ENCODE measurements at regions not wholly inside any gene's neighbourhood (a gene's known extent, or its start where the extent isn't known, plus 50 kb on each side); places are given as distances from the start of the nearest gene placed in this dataset.

DNA sequence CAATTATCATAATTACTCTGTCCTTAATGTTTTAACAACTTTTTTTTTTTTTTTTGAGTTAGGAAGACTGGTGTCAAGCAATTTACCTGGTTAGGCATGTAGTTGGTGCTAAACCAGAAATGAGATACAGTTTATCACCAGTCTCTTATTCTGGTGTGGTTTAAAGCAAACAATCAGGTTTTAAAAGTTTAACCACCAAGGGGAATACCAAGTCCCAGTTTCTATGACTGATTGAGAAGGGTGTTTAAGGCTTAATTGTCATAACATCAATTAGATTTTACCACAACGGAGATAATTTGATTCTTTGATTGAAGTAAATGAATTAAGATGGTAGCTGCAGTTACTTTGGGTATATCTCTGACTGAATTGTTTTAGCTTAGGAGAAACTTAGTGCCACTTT is 197.8 kb downstream of the TFAP2B start:
- Histone ChIP-seq H3K27ac (ENCODE audit: low read depth in 2 of 2, low read length in 2 of 2) (no peak overlapping the region), H3K4me3 (ENCODE audit: low read length in 3 of 3) (no peak overlapping the region), H3K36me3 (ENCODE audit: control insufficient read depth in 2 of 3, insufficient read depth in 3 of 3, low read length in 3 of 3) (no peaks in the 10 kb centered on the region), H3K4me1 (ENCODE audit: control insufficient read depth in 2 of 3, insufficient read depth in 2 of 3, low read depth in 1 of 3, low read length in 3 of 3) (no peaks in the 10 kb centered on the region), H3K27me3 (ENCODE audit: control insufficient read depth, insufficient read depth, low read length) (no peaks in the 10 kb centered on the region), H3K9ac (ENCODE audit: low read length in 3 of 3) (no peak overlapping the region), H3K9me3 (ENCODE audit: control insufficient read depth in 2 of 3, insufficient read depth in 1 of 3, low read length in 3 of 3) (no peaks in the 10 kb centered on the region)
- no peak for DNase-seq
- no peak for TF ChIP-seq CTCF (IDR thresholded peaks at IDR 0.05; ENCODE audit: borderline replicate concordance, extremely low read depth, insufficient read depth)
- intact Hi-C loops (cut with DNase I): no loop called here
- FAIRE-seq: no peak

- peaks cover 0 to 6% (median 0%) of the 10 kb centered on the region in 3 donors for H3K4me1 ChIP-seq (ENCODE audit: control insufficient read depth in 2 of 3, insufficient read depth in 2 of 3, low read depth in 1 of 3, low read length in 3 of 3)
- no peaks in the 10 kb centered on the region for H3K36me3 ChIP-seq (ENCODE audit: control insufficient read depth in 2 of 3, insufficient read depth in 3 of 3, low read length in 3 of 3)
- H3K4me3 ChIP-seq (ENCODE audit: low read length in 3 of 3): no peak overlapping the region
These were observed 201.1 kb downstream of the TFAP2B start for GRCh38 chr6:51019806-51020205.

DNA sequence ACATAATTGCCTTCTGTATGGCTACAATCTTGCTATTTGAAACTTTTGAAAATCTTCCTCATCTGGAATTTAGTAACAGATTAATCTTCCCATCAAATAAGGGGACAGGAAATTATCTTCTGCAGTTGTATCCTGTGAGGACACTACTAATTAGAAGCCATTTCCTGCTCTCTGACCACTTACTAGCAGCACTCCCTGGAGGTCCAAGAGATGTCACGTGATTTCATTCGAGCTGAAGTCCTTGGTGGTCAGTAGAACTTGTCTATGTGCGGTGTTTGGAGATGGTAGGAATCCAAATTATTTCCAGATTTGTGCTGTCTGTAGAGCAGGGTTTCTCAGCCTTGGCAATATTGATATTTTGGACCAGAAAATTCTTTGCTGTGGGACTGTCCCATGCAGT is 202.5 kb downstream of the TFAP2B start:
- H3K9me3 ChIP-seq (ENCODE audit: control insufficient read depth in 2 of 3, insufficient read depth in 1 of 3, low read length in 3 of 3): no peaks in the 10 kb centered on the region
- no peak overlapping the region for H3K9ac ChIP-seq (ENCODE audit: low read length in 3 of 3)
- intact Hi-C loops (cut with DNase I): no loop called here
- DNase-seq: no peak
- H3K4me1 ChIP-seq (ENCODE audit: control insufficient read depth in 2 of 3, insufficient read depth in 2 of 3, low read depth in 1 of 3, low read length in 3 of 3): peaks cover 0 to 6% (median 0%) of the 10 kb centered on the region in 3 donors
- H3K27me3 ChIP-seq (ENCODE audit: control insufficient read depth, insufficient read depth, low read length): no peaks in the 10 kb centered on the region
- FAIRE-seq: no peak
- TF ChIP-seq CTCF (IDR thresholded peaks at IDR 0.05; ENCODE audit: borderline replicate concordance, extremely low read depth, insufficient read depth): no peak
- H3K27ac ChIP-seq (ENCODE audit: low read depth in 2 of 2, low read length in 2 of 2): no peak overlapping the region
- no peak overlapping the region for H3K4me3 ChIP-seq (ENCODE audit: low read length in 3 of 3)
- H3K36me3 ChIP-seq (ENCODE audit: control insufficient read depth in 2 of 3, insufficient read depth in 3 of 3, low read length in 3 of 3): no peaks in the 10 kb centered on the region

More at GRCh38 chr6:51019806-51020205, 201.1 kb downstream of the TFAP2B start:
- peak in 4 of 5 donors; percentile 24 to 53 (median 34) for DNase-seq
- intact Hi-C loops (cut with DNase I): no loop called here
- H3K9me3 ChIP-seq (ENCODE audit: control insufficient read depth in 2 of 3, insufficient read depth in 1 of 3, low read length in 3 of 3): no peaks in the 10 kb centered on the region
- no peak overlapping the region for H3K9ac ChIP-seq (ENCODE audit: low read length in 3 of 3)
- no peak for TF ChIP-seq CTCF (IDR thresholded peaks at IDR 0.05; ENCODE audit: borderline replicate concordance, extremely low read depth, insufficient read depth)
- H3K27ac ChIP-seq (ENCODE audit: low read depth in 2 of 2, low read length in 2 of 2): no peak overlapping the region
- no peaks in the 10 kb centered on the region for H3K27me3 ChIP-seq (ENCODE audit: control insufficient read depth, insufficient read depth, low read length)
- no peak for FAIRE-seq

- H3K27me3 ChIP-seq (ENCODE audit: control insufficient read depth, insufficient read depth, low read length): no peaks in the 10 kb centered on the region
- H3K9me3 ChIP-seq (ENCODE audit: control insufficient read depth in 2 of 3, insufficient read depth in 1 of 3, low read length in 3 of 3): no peaks in the 10 kb centered on the region
- peaks cover 0 to 6% (median 0%) of the 10 kb centered on the region in 3 donors for H3K4me1 ChIP-seq (ENCODE audit: control insufficient read depth in 2 of 3, insufficient read depth in 2 of 3, low read depth in 1 of 3, low read length in 3 of 3)
- no peak overlapping the region for H3K9ac ChIP-seq (ENCODE audit: low read length in 3 of 3)
- no peak overlapping the region for H3K27ac ChIP-seq (ENCODE audit: low read depth in 2 of 2, low read length in 2 of 2)
- H3K4me3 ChIP-seq (ENCODE audit: low read length in 3 of 3): no peak overlapping the region
- TF ChIP-seq CTCF (IDR thresholded peaks at IDR 0.05; ENCODE audit: borderline replicate concordance, extremely low read depth, insufficient read depth): no peak
- intact Hi-C loops (cut with DNase I): no loop called here
- FAIRE-seq (no peak), DNase-seq (peak in 3 of 5 donors; percentile 10 to 28 (median 21))
- H3K36me3 ChIP-seq (ENCODE audit: control insufficient read depth in 2 of 3, insufficient read depth in 3 of 3, low read length in 3 of 3): no peaks in the 10 kb centered on the region
These were observed 205.5 kb downstream of the TFAP2B start for GRCh38 chr6:51024126-51024525.

All from kidney (tissue), 13 donors.